Common myeloid progenitor, CD34-positive (primary cell): ENCODE measurements at regions not wholly inside any gene's neighbourhood (a gene's known extent, or its start where the extent isn't known, plus 50 kb on each side); places are given as distances from the start of the nearest gene placed in this dataset.

Experiments
- CTCF ChIA-PET: fragments of 350-600 bp; sonication (Branson Sonifier 250); formaldehyde crosslinking; loops from one replicate; lab custom pipeline; 2021; ENCODE audit warnings: antibody characterized with exemption; lab: Charles Lee
- POLR2A ChIA-PET: fragments of 350-600 bp; sonication (Branson Sonifier 250); formaldehyde crosslinking; loops from one replicate; lab custom pipeline; 2021; ENCODE audit warnings: antibody characterized with exemption; lab: Charles Lee
- DNase-seq, 3 donors: peaks; one replicate each; pipeline versions ENCODE4 v3.0.0 to v3.0.0-alpha.2; 2013
- H3K27ac ChIP-seq, 2 experiments: 1 replicate in 1 of 2; 2 replicates in 1 of 2; pipeline ENCODE4 v1.7.0; 2013; ENCODE audit warnings: inconsistent platforms in 2 of 2, low read length in 2 of 2, mild to moderate bottlenecking in 2 of 2, low read depth in 1 of 2, moderate library complexity in 1 of 2; ENCODE audit not compliant: severe bottlenecking in 2 of 2, insufficient read depth in 1 of 2, poor library complexity in 1 of 2
- H3K27me3 ChIP-seq, 5 experiments: replicated peaks in 2 of 5; 1 replicate in 3 of 5; 2 replicates in 2 of 5; pipeline versions ENCODE4 v1.6.1 to v1.7.0; 2013; ENCODE audit warnings: low read length in 4 of 5, mild to moderate bottlenecking in 2 of 5, moderate library complexity in 2 of 5, inconsistent platforms in 1 of 5; ENCODE audit not compliant: insufficient read depth in 5 of 5, control insufficient read depth in 4 of 5
- H3K36me3 ChIP-seq, 4 experiments: 1 replicate in 2 of 4; 2 replicates in 2 of 4; pipeline versions ENCODE4 v1.6.1 to v1.7.0; 2013; ENCODE audit warnings: low read length in 3 of 4, control low read depth in 1 of 4, mild to moderate bottlenecking in 1 of 4; ENCODE audit not compliant: control insufficient read depth in 4 of 4, insufficient read depth in 4 of 4
- H3K4me1 ChIP-seq, 4 experiments: 1 replicate in 3 of 4; 2 replicates in 1 of 4; pipeline versions ENCODE4 v1.6.1 to v1.7.1; 2013; ENCODE audit warnings: low read length in 3 of 4, mild to moderate bottlenecking in 3 of 4, control low read depth in 1 of 4, inconsistent platforms in 1 of 4, moderate library complexity in 1 of 4; ENCODE audit not compliant: control insufficient read depth in 4 of 4, insufficient read depth in 4 of 4; ENCODE audit errors: control extremely low read depth in 1 of 4
- H3K4me3 ChIP-seq, 7 experiments: 1 replicate in 4 of 7; 2 replicates in 3 of 7; pipeline versions ENCODE4 v1.5.1 to v1.7.0; 2013; ENCODE audit warnings: mild to moderate bottlenecking in 7 of 7, low read length in 6 of 7, moderate library complexity in 6 of 7, inconsistent platforms in 2 of 7, low read depth in 2 of 7, control low read depth in 1 of 7; ENCODE audit not compliant: insufficient read depth in 4 of 7, control insufficient read depth in 1 of 7; ENCODE audit errors: extremely low read depth in 1 of 7
- H3K9me3 ChIP-seq, 5 experiments: 1 replicate in 4 of 5; 2 replicates in 1 of 5; pipeline versions ENCODE4 v1.6.1 to v1.7.1; 2013; ENCODE audit warnings: low read length in 4 of 5, mild to moderate bottlenecking in 2 of 5, inconsistent platforms in 1 of 5, low read depth in 1 of 5, moderate library complexity in 1 of 5; ENCODE audit not compliant: control insufficient read depth in 4 of 5, insufficient read depth in 2 of 5; ENCODE audit errors: control extremely low read depth in 1 of 5
- WGBS: methylation state at CpG from one replicate; pipeline ENCODE4 v1.1.5; 2013; ENCODE audit not compliant: insufficient coverage; 5-methylcytosine and 5-hydroxymethylcytosine counted together

DNA sequence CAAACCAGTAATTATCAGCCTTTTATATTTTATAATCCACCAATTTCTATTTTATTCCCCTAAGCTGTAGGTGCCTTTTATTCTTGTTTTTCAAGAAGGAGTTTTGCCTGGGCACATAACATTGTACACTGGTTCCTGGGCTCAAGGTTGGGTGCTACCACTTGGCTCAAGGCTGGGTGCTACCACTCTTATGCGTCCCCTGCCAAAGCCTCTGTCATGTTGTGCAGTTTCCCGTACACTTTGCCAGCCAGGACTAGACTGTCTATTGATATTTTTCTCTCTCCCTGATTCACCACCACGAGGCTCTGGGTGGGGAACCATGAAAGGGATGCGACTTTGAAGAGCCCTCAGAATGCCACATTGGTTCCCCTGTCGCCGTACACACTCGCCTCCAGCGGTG lies 52.5 kb upstream of the VASH1 start:
- 94% methylated on average over 6 of the region's 8 CpGs for WGBS

DNA sequence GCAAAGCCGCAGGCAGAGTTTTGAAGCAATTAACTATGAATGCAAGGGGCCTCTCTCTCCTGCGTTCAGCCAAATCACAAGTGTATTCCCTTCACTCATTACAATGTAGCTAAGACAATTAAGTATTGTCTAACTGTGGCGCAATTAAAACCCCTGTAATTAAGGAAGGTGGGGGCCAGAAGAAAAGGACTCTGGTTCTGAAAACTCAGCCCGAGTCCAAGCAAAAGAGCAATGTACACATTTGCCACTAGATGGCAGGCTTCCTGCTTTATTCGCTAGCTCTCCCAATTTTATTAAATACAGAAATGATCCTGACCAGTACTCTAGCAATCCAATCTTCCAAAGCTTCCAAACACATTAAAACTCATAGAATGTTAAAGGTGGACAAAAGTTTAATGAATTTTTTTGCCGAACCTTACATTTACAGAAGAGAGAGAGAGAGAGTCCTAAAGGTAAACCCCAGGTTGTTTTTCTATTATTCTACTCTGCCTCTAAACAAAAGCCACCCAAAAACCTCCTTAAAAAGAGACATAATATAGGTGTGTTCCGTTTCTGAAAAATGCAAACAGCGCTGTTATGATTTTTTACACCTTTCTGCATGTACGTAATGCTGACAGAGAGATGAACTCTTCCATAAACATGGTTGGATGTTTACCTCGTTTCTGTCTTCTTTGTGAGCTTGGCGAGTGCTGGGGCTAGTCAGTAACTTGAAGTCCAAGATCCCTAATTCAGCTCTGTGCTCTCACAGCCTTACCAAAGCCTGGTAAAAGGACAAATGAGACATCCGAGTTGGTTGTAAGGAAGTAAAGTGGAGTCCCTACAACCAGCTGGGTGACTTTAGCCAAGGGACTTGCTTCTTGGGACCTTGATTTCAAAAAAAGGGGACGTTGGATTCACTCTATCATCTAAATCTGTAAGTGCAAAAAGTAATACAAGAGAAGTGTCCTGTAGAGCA lies 50.9 kb upstream of the VASH1 start:
- ChIA-PET CTCF (interaction anchor here (0.7 to 18.2 kb wide), 26 partner anchors 8 to 361 kb away, joined by 3 to 520 read pairs (median 5); partner anchors contain the start of gene VASH1), POLR2A (interaction anchor here (0.8 to 1.7 kb wide), 6 partner anchors 51 to 77 kb away, joined by 3 to 5 read pairs (median 4); partner anchors contain the start of gene VASH1)
- DNase-seq, result peak; percentile 46 to 68 (median 55)

More for the DNA sequence above, 52.5 kb upstream of the VASH1 start:
- Histone ChIP-seq H3K4me1 (no peaks in the 10 kb centered on the region), H3K27ac (no peak overlapping the region), H3K27me3 (no peaks in the 10 kb centered on the region), H3K36me3 (no peaks in the 10 kb centered on the region), H3K9me3 (no peaks in the 10 kb centered on the region), H3K4me3 (no peak overlapping the region)
- POLR2A ChIA-PET, result no interaction called here
- CTCF ChIA-PET, result interaction anchor here (1.0 to 18.2 kb wide), 9 partner anchors 9 to 362 kb away, joined by 3 to 520 read pairs (median 7); partner anchors contain the start of gene VASH1
- no peak for DNase-seq

More for the DNA sequence above, 50.9 kb upstream of the VASH1 start:
- Histone ChIP-seq H3K27ac (no peak overlapping the region), H3K4me3 (no peak overlapping the region), H3K4me1 (no peaks in the 10 kb centered on the region), H3K36me3 (no peaks in the 10 kb centered on the region), H3K27me3 (no peaks in the 10 kb centered on the region), H3K9me3 (no peaks in the 10 kb centered on the region)
- 64% methylated on average over 7 of the region's 13 CpGs for WGBS
